DMS 273 (cell line): ENCODE measurements at regions not wholly inside any gene's neighbourhood (a gene's known extent, or its start where the extent isn't known, plus 50 kb on each side); places are given as distances from the start of the nearest gene placed in this dataset.
"Not testable (repeated sequence)": the region's sequence is repeated elsewhere in the genome, so short reads cannot be mapped to it uniquely, and the experiment has no call there.

Experiments used
- DNase-seq: peaks from one replicate; lab custom pipeline; 2025; ENCODE audit not compliant: unreplicated experiment; lab: John Stamatoyannopoulos, UW

- no peak for DNase-seq
Observed at GRCh38 chrX:9258421-9259104, 206.3 kb upstream of the TBL1X start.

- DNase-seq: no peak
Observed at GRCh38 chrX:9260603-9261002, 204.3 kb upstream of the TBL1X start.

GRCh38 chrX:9267415-9267814 lies 197.4 kb upstream of the TBL1X start:
- DNase-seq: no peak

GRCh38 chrX:9269134-9269533 lies 195.7 kb upstream of the TBL1X start:
- DNase-seq: no peak

GRCh38 chrX:9271789-9272525 lies 192.9 kb upstream of the TBL1X start:
- DNase-seq: peak; percentile 93

GRCh38 chrX:9273744-9274143 lies 191.1 kb upstream of the TBL1X start:
- DNase-seq: no peak

- DNase-seq: peak; percentile 48
Observed at GRCh38 chrX:9278475-9279233, 186.2 kb upstream of the TBL1X start.

- no peak for DNase-seq
Observed at GRCh38 chrX:9279234-9279544, 185.7 kb upstream of the TBL1X start.

GRCh38 chrX:9280831-9281230 lies 184.0 kb upstream of the TBL1X start:
- peak; percentile 82 for DNase-seq

GRCh38 chrX:9282325-9282724 lies 182.5 kb upstream of the TBL1X start:
- DNase-seq: no peak

- DNase-seq: no peak
Observed at GRCh38 chrX:9285342-9285771, 179.5 kb upstream of the TBL1X start.

- DNase-seq: no peak
Observed at GRCh38 chrX:9286234-9286633, 178.6 kb upstream of the TBL1X start.

- DNase-seq: peak; percentile 55
Observed at GRCh38 chrX:9291629-9292028, 173.2 kb upstream of the TBL1X start.

- DNase-seq: no peak
Observed at GRCh38 chrX:9293051-9293496, 171.8 kb upstream of the TBL1X start.

GRCh38 chrX:9293903-9294302 lies 171.0 kb upstream of the TBL1X start:
- DNase-seq: no peak

GRCh38 chrX:9295551-9295950 lies 169.3 kb upstream of the TBL1X start:
- DNase-seq: no peak

GRCh38 chrX:9298221-9298620 lies 166.6 kb upstream of the TBL1X start:
- DNase-seq: no peak

- not testable (repeated sequence) for DNase-seq
Observed at GRCh38 chrX:9299681-9300080, 165.2 kb upstream of the TBL1X start.

- DNase-seq: no peak
Observed at GRCh38 chrX:9301836-9302235, 163.0 kb upstream of the TBL1X start.

- no peak for DNase-seq
Observed at GRCh38 chrX:9302381-9302780, 162.5 kb upstream of the TBL1X start.

GRCh38 chrX:9308426-9308825 lies 156.4 kb upstream of the TBL1X start:
- DNase-seq: no peak

- DNase-seq: no peak
Observed at GRCh38 chrX:9310616-9311015, 154.2 kb upstream of the TBL1X start.
